Breast epithelium (tissue), 3 donors: ENCODE measurements at regions not wholly inside any gene's neighbourhood (a gene's known extent, or its start where the extent isn't known, plus 50 kb on each side); places are given as distances from the start of the nearest gene placed in this dataset.

Experiments used
- CTCF ChIP-seq, 3 donors: fragments of 450-650 bp; IDR thresholded peaks; one replicate each; pipeline ENCODE4 v1.5.1; 2016 to 2017; ENCODE audit warnings: antibody characterized with exemption in 3 of 3, mild to moderate bottlenecking in 3 of 3, moderate library complexity in 3 of 3
- POLR2A ChIP-seq: fragments of 450-650 bp; IDR thresholded peaks from one replicate; pipeline ENCODE4 v1.6.1; 2016; ENCODE audit warnings: antibody characterized with exemption, mild to moderate bottlenecking, moderate library complexity
- POLR2AphosphoS5 ChIP-seq, 3 donors: sonication (generic); formaldehyde crosslinking; IDR thresholded peaks; one replicate each; pipeline ENCODE4 v1.6.1; 2017; ENCODE audit warnings: antibody characterized with exemption in 3 of 3

- TF ChIP-seq CTCF (IDR thresholded peaks at IDR 0.05) (no peak), POLR2A (no peak), POLR2AphosphoS5 (IDR thresholded peaks at IDR 0.05) (no peak)
Observed at GRCh38 chr3:191987831-191988350, 526.9 kb downstream of the PYDC2 start.
